ENCODE measurements at regions not wholly inside any gene's neighbourhood (a gene's known extent, or its start where the extent isn't known, plus 50 kb on each side); places are given as distances from the start of the nearest gene placed in this dataset.

- no peak for TF ChIP-seq POLR2AphosphoS5 (IDR thresholded peaks at IDR 0.05)
- TF ChIP-seq CTCF (IDR thresholded peaks at IDR 0.05), result no peak
- TF ChIP-seq POLR2A (IDR thresholded peaks at IDR 0.05), result no peak
Measured at GRCh38 chr4:167492007-167492406, 257.7 kb upstream of the SPOCK3 start.
